ENCODE measurements at regions not wholly inside any gene's neighbourhood (a gene's known extent, or its start where the extent isn't known, plus 50 kb on each side); places are given as distances from the start of the nearest gene placed in this dataset.

DNA sequence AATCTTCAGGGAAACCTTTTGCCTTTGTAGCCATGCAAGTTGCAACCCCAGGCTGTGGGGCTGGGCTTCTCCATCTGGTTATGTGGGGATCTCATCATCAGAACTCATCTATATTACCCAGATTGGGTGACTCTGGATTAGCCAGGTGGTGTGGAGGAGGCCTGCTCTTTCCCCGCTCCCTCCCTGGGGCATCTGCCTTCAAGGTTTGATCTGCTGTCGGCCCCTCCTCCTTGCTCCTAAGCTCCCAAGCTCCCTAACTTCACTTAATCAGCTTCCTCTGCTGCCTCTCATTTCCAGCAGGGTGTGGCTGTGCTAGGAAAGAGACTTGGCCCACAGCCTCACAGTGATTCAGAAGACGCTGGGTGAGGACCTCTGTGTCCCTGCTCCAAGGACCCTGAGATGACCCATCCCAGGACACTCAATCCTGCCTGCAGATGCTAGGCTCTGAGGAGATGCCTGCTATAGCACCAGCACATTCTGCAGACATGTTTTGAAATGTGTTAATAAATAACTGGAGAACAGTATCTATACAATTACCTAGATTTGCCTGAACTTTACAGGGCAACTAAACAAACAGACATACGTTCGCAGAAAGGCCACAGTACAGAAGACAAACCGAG lies 392.1 kb upstream of the PODXL start:
- TF ChIP-seq POLR2AphosphoS5 (IDR thresholded peaks at IDR 0.05; ENCODE audit: control insufficient read depth, insufficient read depth, low read depth, low read length) = no peak
- no peak for TF ChIP-seq CBX3 (IDR thresholded peaks at IDR 0.05; ENCODE audit: borderline replicate concordance in 1 of 2, low read length in 2 of 2)
- TF ChIP-seq, protein P1, sequence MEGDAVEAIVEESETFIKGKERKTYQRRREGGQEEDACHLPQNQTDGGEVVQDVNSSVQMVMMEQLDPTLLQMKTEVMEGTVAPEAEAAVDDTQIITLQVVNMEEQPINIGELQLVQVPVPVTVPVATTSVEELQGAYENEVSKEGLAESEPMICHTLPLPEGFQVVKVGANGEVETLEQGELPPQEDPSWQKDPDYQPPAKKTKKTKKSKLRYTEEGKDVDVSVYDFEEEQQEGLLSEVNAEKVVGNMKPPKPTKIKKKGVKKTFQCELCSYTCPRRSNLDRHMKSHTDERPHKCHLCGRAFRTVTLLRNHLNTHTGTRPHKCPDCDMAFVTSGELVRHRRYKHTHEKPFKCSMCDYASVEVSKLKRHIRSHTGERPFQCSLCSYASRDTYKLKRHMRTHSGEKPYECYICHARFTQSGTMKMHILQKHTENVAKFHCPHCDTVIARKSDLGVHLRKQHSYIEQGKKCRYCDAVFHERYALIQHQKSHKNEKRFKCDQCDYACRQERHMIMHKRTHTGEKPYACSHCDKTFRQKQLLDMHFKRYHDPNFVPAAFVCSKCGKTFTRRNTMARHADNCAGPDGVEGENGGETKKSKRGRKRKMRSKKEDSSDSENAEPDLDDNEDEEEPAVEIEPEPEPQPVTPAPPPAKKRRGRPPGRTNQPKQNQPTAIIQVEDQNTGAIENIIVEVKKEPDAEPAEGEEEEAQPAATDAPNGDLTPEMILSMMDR (IDR thresholded peaks at IDR 0.05 in 2 of 3, conservative IDR thresholded peaks at IDR 0.05 in 1 of 3; ENCODE audit: insufficient read depth in 2 of 3, low read depth in 1 of 3, low read length in 3 of 3) = no peak
- TF ChIP-seq ARID3B (CRISPR knock-in tag; IDR thresholded peaks at IDR 0.05; ENCODE audit: borderline replicate concordance) = no peak
